H7 (cell line): ENCODE measurements at regions not wholly inside any gene's neighbourhood (a gene's known extent, or its start where the extent isn't known, plus 50 kb on each side); places are given as distances from the start of the nearest gene placed in this dataset.
A peak's percentile ranks its signal among the peaks of the same experiment; 100 is the strongest.
"Not testable (repeated sequence)": the region's sequence is repeated elsewhere in the genome, so short reads cannot be mapped to it uniquely, and the experiment has no call there.

ENCODE experiments used
- DNase-seq: peaks from one replicate; pipeline ENCODE4 v3.0.0; 2012
- H3K27me3 ChIP-seq: 2 replicates; pipeline ENCODE4 v1.6.0; 2011; ENCODE audit warnings: mild to moderate bottlenecking, low read length; ENCODE audit not compliant: control insufficient read depth, insufficient read depth
- H3K36me3 ChIP-seq: replicated peaks from 2 replicates; pipeline ENCODE4 v1.5.1; 2011; ENCODE audit warnings: low read length; ENCODE audit not compliant: control insufficient read depth, insufficient read depth
- H3K4me3 ChIP-seq: 2 replicates; pipeline ENCODE4 v1.5.1; 2011; ENCODE audit warnings: low read depth, mild to moderate bottlenecking, control low read depth, low read length, moderate library complexity; ENCODE audit not compliant: insufficient read depth

GRCh38 chr1:239963856-239964255, 127.8 kb upstream of the FMN2 start:
- no peak for DNase-seq
- no peaks in the 10 kb centered on the region for H3K27me3 ChIP-seq
- no peaks in the 10 kb centered on the region for H3K36me3 ChIP-seq
- H3K4me3 ChIP-seq = no peak overlapping the region

- peak; percentile 55 for DNase-seq
- no peaks in the 10 kb centered on the region for H3K36me3 ChIP-seq
- H3K27me3 ChIP-seq = no peaks in the 10 kb centered on the region
- H3K4me3 ChIP-seq = no peak overlapping the region
Measured at GRCh38 chr1:239976130-239976968, 115.3 kb upstream of the FMN2 start.

GRCh38 chr1:239977416-239977815, 114.3 kb upstream of the FMN2 start:
- no peak overlapping the region for H3K4me3 ChIP-seq
- no peaks in the 10 kb centered on the region for H3K36me3 ChIP-seq
- no peaks in the 10 kb centered on the region for H3K27me3 ChIP-seq
- no peak for DNase-seq

- Histone ChIP-seq H3K4me3 (no peak overlapping the region), H3K27me3 (no peaks in the 10 kb centered on the region)
- DNase-seq = no peak
Measured at GRCh38 chr1:239979456-239979855, 112.2 kb upstream of the FMN2 start.

GRCh38 chr1:239982762-239983161, 108.9 kb upstream of the FMN2 start:
- no peaks in the 10 kb centered on the region for H3K27me3 ChIP-seq
- no peak for DNase-seq
- H3K4me3 ChIP-seq = no peak overlapping the region
- no peaks in the 10 kb centered on the region for H3K36me3 ChIP-seq

More at GRCh38 chr1:239979456-239979855, 112.2 kb upstream of the FMN2 start:
- H3K36me3 ChIP-seq = no peaks in the 10 kb centered on the region

GRCh38 chr1:239985044-239985443, 106.6 kb upstream of the FMN2 start:
- H3K36me3 ChIP-seq = no peaks in the 10 kb centered on the region
- no peak overlapping the region for H3K4me3 ChIP-seq
- DNase-seq = no peak
- H3K27me3 ChIP-seq = no peaks in the 10 kb centered on the region

GRCh38 chr1:239987103-239987745, 104.5 kb upstream of the FMN2 start:
- H3K36me3 ChIP-seq = no peaks in the 10 kb centered on the region
- no peak overlapping the region for H3K4me3 ChIP-seq
- no peak for DNase-seq
- no peaks in the 10 kb centered on the region for H3K27me3 ChIP-seq

GRCh38 chr1:239989990-239990389, 101.7 kb upstream of the FMN2 start:
- Histone ChIP-seq H3K27me3 (no peaks in the 10 kb centered on the region; the same call in 1 of the 2 replicates), H3K36me3 (no peaks in the 10 kb centered on the region), H3K4me3 (no peak overlapping the region)
- no peak for DNase-seq

GRCh38 chr1:239992566-239992965, 99.1 kb upstream of the FMN2 start:
- H3K4me3 ChIP-seq, H3K27me3 ChIP-seq, H3K36me3 ChIP-seq, DNase-seq: not testable (repeated sequence)

- peaks cover 12% of the 10 kb centered on the region for H3K27me3 ChIP-seq
- no peak for DNase-seq
- no peaks in the 10 kb centered on the region for H3K36me3 ChIP-seq
- H3K4me3 ChIP-seq = no peak overlapping the region
Measured at GRCh38 chr1:239993366-239993765, 98.3 kb upstream of the FMN2 start.

GRCh38 chr1:239995281-239995680, 96.4 kb upstream of the FMN2 start:
- peaks cover 22% of the 10 kb centered on the region for H3K27me3 ChIP-seq
- no peak overlapping the region for H3K4me3 ChIP-seq
- no peak for DNase-seq
- no peaks in the 10 kb centered on the region for H3K36me3 ChIP-seq

GRCh38 chr1:239997160-239997514, 94.5 kb upstream of the FMN2 start:
- H3K4me3 ChIP-seq = peak overlapping the region; percentile 56
- peaks cover 22% of the 10 kb centered on the region for H3K27me3 ChIP-seq
- H3K36me3 ChIP-seq = no peaks in the 10 kb centered on the region
- DNase-seq = no peak

GRCh38 chr1:239997515-239998311, 94.0 kb upstream of the FMN2 start:
- H3K27me3 ChIP-seq = peaks cover 22% of the 10 kb centered on the region
- peak overlapping the region; percentile 56 for H3K4me3 ChIP-seq
- H3K36me3 ChIP-seq = no peaks in the 10 kb centered on the region
- DNase-seq = peak; percentile 37

- H3K4me3 ChIP-seq = peak overlapping the region; percentile 56
- DNase-seq = no peak
- H3K36me3 ChIP-seq = no peaks in the 10 kb centered on the region
- H3K27me3 ChIP-seq = peaks cover 22% of the 10 kb centered on the region
Measured at GRCh38 chr1:239998312-239998649, 93.4 kb upstream of the FMN2 start.

- Histone ChIP-seq H3K36me3 (no peaks in the 10 kb centered on the region), H3K4me3 (no peak overlapping the region), H3K27me3 (peaks cover 22% of the 10 kb centered on the region)
- no peak for DNase-seq
Measured at GRCh38 chr1:239999170-239999569, 92.5 kb upstream of the FMN2 start.
